HCT116 (cell line): ENCODE measurements at regions not wholly inside any gene's neighbourhood (a gene's known extent, or its start where the extent isn't known, plus 50 kb on each side); places are given as distances from the start of the nearest gene placed in this dataset.

Experiments
- ATAC-seq: fragments of 200-7000 bp; cut with Tn5 transposase; 2 replicates; pipeline ENCODE4 v1.9.1; 2020; ENCODE audit warnings: mild to moderate bottlenecking, moderate library complexity
- BruUV-seq: library from RNA; stranded (reverse); fragments of 400-500 nt; replicated peaks from 2 replicates; lab custom pipeline; 2021; lab: Mats Ljungman, UMichigan
- CTCF ChIA-PET: fragments of 300-600 bp; sonication (Branson Sonifier 250); formaldehyde crosslinking; loops from one replicate; lab custom pipeline; 2021; ENCODE audit warnings: antibody characterized with exemption; lab: Charles Lee
- POLR2A ChIA-PET: fragments of 300-600, 350-600 bp; sonication (Branson Sonifier 250); formaldehyde crosslinking; loops from one replicate; lab custom pipeline; 2021; ENCODE audit warnings: antibody characterized with exemption; lab: Charles Lee
- RAD21 ChIA-PET, 2 experiments: fragments of 300-600 bp; sonication (Branson Sonifier 250); formaldehyde crosslinking; loops; one replicate each; lab custom pipeline; 2023; ENCODE audit warnings: low total read pairs in 2 of 2; ENCODE audit not compliant: uncharacterized antibody in 2 of 2, unreplicated experiment in 2 of 2, low non-redundant PET in 1 of 2; lab: Charles Lee
- DNase-seq: peaks from one replicate; pipeline ENCODE4 v3.0.0-alpha.2; 2010; ENCODE audit warnings: low read depth, low spot score
- H2AFZ ChIP-seq: fragments of 200-600 bp; shearing (Covaris generic), sonication (generic); 2 replicates; pipeline ENCODE4 v1.6.1; 2017; ENCODE audit warnings: low read depth, mixed run types, mixed read lengths, antibody characterized with exemption, low read length; ENCODE audit not compliant: poor library complexity, severe bottlenecking
- H3K27ac ChIP-seq: 2 replicates; pipeline ENCODE4 v1.5.1; 2012; ENCODE audit warnings: low read depth, low read length
- H3K27me3 ChIP-seq: fragments of 200-600 bp; sonication (generic); 2 replicates; pipeline ENCODE4 v1.6.1; 2016; ENCODE audit warnings: mixed run types, low read length, mixed read lengths; ENCODE audit not compliant: insufficient read depth
- H3K36me3 ChIP-seq, 2 experiments: fragments of 200-500 bp in 1 of 2; fragments of 200-600 bp in 1 of 2; sonication (Bioruptor generic) in 1 of 2; sonication (generic) in 1 of 2; 2 replicates each; pipeline versions ENCODE4 v1.5.1 to v1.6.1; 2014 to 2016; ENCODE audit warnings: low read length in 2 of 2, inconsistent platforms in 1 of 2, mixed read lengths in 1 of 2, mixed run types in 1 of 2; ENCODE audit not compliant: insufficient read depth in 2 of 2, control insufficient read depth in 1 of 2
- H3K4me1 ChIP-seq, 2 experiments: fragments of 200-600 bp in 1 of 2; sonication (generic) in 1 of 2; 2 replicates each; pipeline versions ENCODE4 v1.5.1 to v1.6.1; 2012 to 2017; ENCODE audit warnings: low read length in 2 of 2, inconsistent platforms in 1 of 2, mild to moderate bottlenecking in 1 of 2, mixed read lengths in 1 of 2, mixed run types in 1 of 2, moderate library complexity in 1 of 2; ENCODE audit not compliant: insufficient read depth in 2 of 2, control insufficient read depth in 1 of 2
- H3K4me2 ChIP-seq: fragments of 200-600 bp; sonication (generic); 2 replicates; pipeline ENCODE4 v1.6.1; 2017; ENCODE audit warnings: mixed run types, low read length, mixed read lengths
- H3K4me3 ChIP-seq, 2 experiments: fragments of 200-600 bp in 1 of 2; sonication (generic) in 1 of 2; replicated peaks in 1 of 2; 2 replicates each; pipeline ENCODE4 v1.5.1; 2011 to 2016; ENCODE audit warnings: low read length in 2 of 2, control low read depth in 1 of 2, low read depth in 1 of 2, mild to moderate bottlenecking in 1 of 2, mixed read lengths in 1 of 2, mixed run types in 1 of 2
- H3K79me2 ChIP-seq: fragments of 200-600 bp; sonication (generic); 2 replicates; pipeline ENCODE4 v1.6.1; 2017; ENCODE audit warnings: mild to moderate bottlenecking, mixed run types, low read length, moderate library complexity, mixed read lengths; ENCODE audit not compliant: insufficient read depth
- H3K9ac ChIP-seq: fragments of 200-600 bp; sonication (generic); 2 replicates; pipeline ENCODE4 v1.6.1; 2016; ENCODE audit warnings: low read length, mixed read lengths
- H3K9me2 ChIP-seq: fragments of 200-600 bp; sonication (generic), shearing (Covaris generic); 2 replicates; pipeline ENCODE4 v1.6.1; 2017; ENCODE audit warnings: mixed run types, mild to moderate bottlenecking, moderate library complexity; ENCODE audit not compliant: insufficient read depth
- H3K9me3 ChIP-seq, 2 experiments: fragments of 200-500 bp in 1 of 2; fragments of 200-600 bp in 1 of 2; sonication (Bioruptor generic) in 1 of 2; sonication (generic) in 1 of 2; 2 replicates each; pipeline ENCODE4 v1.6.1; 2014 to 2017; ENCODE audit warnings: low read length in 2 of 2, mixed read lengths in 2 of 2, inconsistent platforms in 1 of 2, low read depth in 1 of 2, mild to moderate bottlenecking in 1 of 2, mixed run types in 1 of 2, moderate library complexity in 1 of 2; ENCODE audit not compliant: control insufficient read depth in 1 of 2, insufficient read depth in 1 of 2
- H4K20me1 ChIP-seq: fragments of 200-600 bp; sonication (generic), shearing (Covaris generic); 2 replicates; pipeline ENCODE4 v1.6.1; 2017; ENCODE audit warnings: mixed run types, mild to moderate bottlenecking, moderate library complexity; ENCODE audit not compliant: insufficient read depth
- CBX3 ChIP-seq: IDR thresholded peaks from 2 replicates; pipeline ENCODE4 v1.6.1; 2012; ENCODE audit warnings: low read depth
- CEBPB ChIP-seq: IDR thresholded peaks from 2 replicates; pipeline ENCODE4 v1.6.1; 2012; ENCODE audit warnings: low read depth
- EGR1 ChIP-seq: IDR thresholded peaks from 2 replicates; pipeline ENCODE4 v1.6.1; 2012; ENCODE audit warnings: low read depth
- EZH2 ChIP-seq: fragments of 200-600 bp; sonication (generic); IDR thresholded peaks from 2 replicates; pipeline ENCODE4 v1.6.1; 2017; ENCODE audit warnings: antibody characterized with exemption, mixed run types
- EZH2phosphoT487 ChIP-seq: fragments of 200-600 bp; IDR thresholded peaks from 2 replicates; pipeline ENCODE4 v1.6.1; 2018; ENCODE audit warnings: antibody characterized with exemption, borderline replicate concordance
- FOSL1 ChIP-seq: IDR thresholded peaks from 2 replicates; pipeline ENCODE4 v1.6.1; 2012; ENCODE audit warnings: low read depth
- JUND ChIP-seq: IDR thresholded peaks from 2 replicates; pipeline ENCODE4 v1.6.1; 2012
- POLR2AphosphoS5 ChIP-seq: IDR thresholded peaks from 2 replicates; pipeline ENCODE4 v1.6.1; 2011; ENCODE audit warnings: mild to moderate bottlenecking, low read depth, low read length, moderate library complexity
- RAD21 ChIP-seq: IDR thresholded peaks from 2 replicates; pipeline ENCODE4 v1.6.1; 2012; ENCODE audit warnings: low read depth, mild to moderate bottlenecking
- SIN3A ChIP-seq: IDR thresholded peaks from 2 replicates; pipeline ENCODE4 v1.6.1; 2012; ENCODE audit warnings: low read depth
- SP1 ChIP-seq: IDR thresholded peaks from 2 replicates; pipeline ENCODE4 v1.6.1; 2012; ENCODE audit warnings: low read depth
- SRF ChIP-seq: IDR thresholded peaks from 2 replicates; pipeline ENCODE4 v1.6.1; 2012; ENCODE audit warnings: low read depth
- TCF7L2 ChIP-seq: IDR thresholded peaks from 2 replicates; pipeline ENCODE4 v1.7.0; 2011; ENCODE audit warnings: borderline replicate concordance, inconsistent platforms; ENCODE audit not compliant: insufficient read depth, insufficient read length; ENCODE audit errors: extremely low read depth
- YY1 ChIP-seq: IDR thresholded peaks from 2 replicates; pipeline ENCODE4 v1.6.1; 2011; ENCODE audit warnings: low read length, low read depth, moderate library complexity, mild to moderate bottlenecking; ENCODE audit not compliant: insufficient replicate concordance; ENCODE audit errors: extremely low read depth
- ZFX ChIP-seq: fragments of 450-650 bp; IDR thresholded peaks from 2 replicates; pipeline ENCODE4 v1.6.1; 2017
- ZNF274 ChIP-seq: fragments of 200-500 bp; sonication (Bioruptor generic); IDR thresholded peaks from 2 replicates; pipeline ENCODE4 v1.6.1; 2014; ENCODE audit warnings: mild to moderate bottlenecking, low read depth, low read length, inconsistent platforms
- intact Hi-C: fragments of 100-400 bp; cut with micrococcal nuclease; formaldehyde crosslinking; loops from 2 replicates; pipeline ENCODE4 v1.10.0; 2022
- TF ChIP-seq, protein P1 (sequence below), 3 experiments: fragments of 200-600 bp in 1 of 3; sonication (generic) in 1 of 3; IDR thresholded peaks in 2 of 3; conservative IDR thresholded peaks in 1 of 3; 2 replicates each; pipeline ENCODE4 v1.5.1; 2012 to 2017; ENCODE audit warnings: low read depth in 2 of 3, low read length in 2 of 3, antibody characterized with exemption in 1 of 3, borderline replicate concordance in 1 of 3, control low read depth in 1 of 3, mild to moderate bottlenecking in 1 of 3, mixed read lengths in 1 of 3, mixed run types in 1 of 3, moderate library complexity in 1 of 3; ENCODE audit not compliant: insufficient read depth in 1 of 3
- TF ChIP-seq, protein P2 (sequence below): IDR thresholded peaks from 2 replicates; pipeline ENCODE4 v1.6.1; 2011; ENCODE audit warnings: mild to moderate bottlenecking, low read length, moderate library complexity; ENCODE audit not compliant: insufficient replicate concordance; ENCODE audit errors: extremely low read depth

DNA sequence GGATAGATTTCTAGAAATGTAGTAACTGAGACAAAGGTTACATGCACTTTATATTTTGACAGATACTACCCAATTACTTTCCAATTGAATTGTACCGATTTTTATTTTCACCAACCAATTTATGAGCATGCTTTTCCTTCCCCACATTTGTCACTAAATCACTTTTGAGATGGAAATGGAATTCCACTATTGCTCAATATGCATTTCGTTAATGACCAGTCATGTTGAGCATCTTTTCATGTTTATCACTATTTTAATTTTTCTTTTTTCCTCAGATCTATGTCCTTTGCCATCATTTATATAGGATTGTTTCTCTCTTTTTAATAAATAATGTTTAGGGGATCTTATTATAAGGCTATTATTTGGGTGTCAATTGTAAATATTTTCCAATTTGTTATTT lies 102.8 kb upstream of the SMIM36 start:
- Histone ChIP-seq H3K9me3 (no peaks in the 10 kb centered on the region), H3K27me3 (peaks cover 60% of the 10 kb centered on the region), H3K4me1 (no peaks in the 10 kb centered on the region), H3K9me2 (no peaks in the 10 kb centered on the region), H2AFZ (no peak overlapping the region), H3K4me2 (no peak overlapping the region), H3K79me2 (no peaks in the 10 kb centered on the region), H3K9ac (no peak overlapping the region), H3K4me3 (no peak overlapping the region), H3K36me3 (no peaks in the 10 kb centered on the region), H4K20me1 (no peaks in the 10 kb centered on the region), H3K27ac (no peak overlapping the region)
- DNase-seq: no peak
- BruUV-seq: no TSS peak
- ATAC-seq: no peak
- ChIA-PET POLR2A (no interaction called here), CTCF (interaction anchor here (2.2 kb wide), 1 partner anchor 12 kb away, joined by 8 read pairs; no protein-coding TSS in a partner anchor), RAD21 (no interaction called here)
- intact Hi-C loops: no loop called here
- TF ChIP-seq EGR1 (no peak), EZH2phosphoT487 (0 out of 2 replicates have a peak, but pooled peaks have one; percentile 87), ZNF274 (no peak)

DNA sequence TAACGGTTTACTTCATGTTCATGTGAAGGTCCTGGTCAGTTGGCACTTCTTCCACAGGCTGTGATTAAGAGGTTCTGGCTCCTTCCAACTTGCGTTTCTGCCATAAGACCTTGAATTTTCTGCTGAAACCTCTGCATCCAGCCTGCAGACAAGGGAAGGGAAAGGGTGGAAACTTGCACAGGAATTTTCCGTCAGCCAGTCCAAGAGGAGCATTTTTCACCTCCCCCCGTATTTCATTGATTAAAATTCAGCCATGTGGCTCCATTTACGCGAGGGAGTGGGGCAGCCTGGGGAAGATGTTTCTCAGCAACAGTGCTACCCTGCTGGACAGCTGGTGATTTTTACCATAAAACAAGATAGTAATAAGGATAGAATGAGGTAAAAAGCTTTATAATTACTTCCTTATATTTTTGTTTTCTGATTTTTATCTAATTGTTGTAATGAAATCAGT lies 101.5 kb upstream of the SMIM36 start:
- no TSS peak for BruUV-seq
- H2AFZ ChIP-seq: no peak overlapping the region
- POLR2A ChIA-PET: no interaction called here
- no peaks in the 10 kb centered on the region for H3K79me2 ChIP-seq
- RAD21 ChIA-PET: no interaction called here
- intact Hi-C loops: no loop called here
- H3K27ac ChIP-seq: no peak overlapping the region
- DNase-seq (no peak), ATAC-seq (no peak)
- CTCF ChIA-PET: interaction anchor here (1.1 kb wide), 1 partner anchor 11 kb away, joined by 4 read pairs; no protein-coding TSS in a partner anchor
- no peaks in the 10 kb centered on the region for H3K9me3 ChIP-seq
- H3K9ac ChIP-seq: no peak overlapping the region
- no peaks in the 10 kb centered on the region for H3K36me3 ChIP-seq
- no peaks in the 10 kb centered on the region for H4K20me1 ChIP-seq
- no peaks in the 10 kb centered on the region for H3K4me1 ChIP-seq
- H3K9me2 ChIP-seq: no peaks in the 10 kb centered on the region
- peaks cover 49% of the 10 kb centered on the region for H3K27me3 ChIP-seq
- no peak overlapping the region for H3K4me3 ChIP-seq
- no peak overlapping the region for H3K4me2 ChIP-seq
- no peak for TF ChIP-seq JUND
- TF ChIP-seq EZH2phosphoT487: no peak
- TF ChIP-seq EGR1: no peak
- TF ChIP-seq RAD21: no peak
- TF ChIP-seq SIN3A: no peak
- no peak for TF ChIP-seq SRF
- no peak for TF ChIP-seq EZH2
- no peak for TF ChIP-seq CEBPB
- TF ChIP-seq, protein P1, sequence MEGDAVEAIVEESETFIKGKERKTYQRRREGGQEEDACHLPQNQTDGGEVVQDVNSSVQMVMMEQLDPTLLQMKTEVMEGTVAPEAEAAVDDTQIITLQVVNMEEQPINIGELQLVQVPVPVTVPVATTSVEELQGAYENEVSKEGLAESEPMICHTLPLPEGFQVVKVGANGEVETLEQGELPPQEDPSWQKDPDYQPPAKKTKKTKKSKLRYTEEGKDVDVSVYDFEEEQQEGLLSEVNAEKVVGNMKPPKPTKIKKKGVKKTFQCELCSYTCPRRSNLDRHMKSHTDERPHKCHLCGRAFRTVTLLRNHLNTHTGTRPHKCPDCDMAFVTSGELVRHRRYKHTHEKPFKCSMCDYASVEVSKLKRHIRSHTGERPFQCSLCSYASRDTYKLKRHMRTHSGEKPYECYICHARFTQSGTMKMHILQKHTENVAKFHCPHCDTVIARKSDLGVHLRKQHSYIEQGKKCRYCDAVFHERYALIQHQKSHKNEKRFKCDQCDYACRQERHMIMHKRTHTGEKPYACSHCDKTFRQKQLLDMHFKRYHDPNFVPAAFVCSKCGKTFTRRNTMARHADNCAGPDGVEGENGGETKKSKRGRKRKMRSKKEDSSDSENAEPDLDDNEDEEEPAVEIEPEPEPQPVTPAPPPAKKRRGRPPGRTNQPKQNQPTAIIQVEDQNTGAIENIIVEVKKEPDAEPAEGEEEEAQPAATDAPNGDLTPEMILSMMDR (IDR thresholded peaks at IDR 0.05 in 2 of 3, conservative IDR thresholded peaks at IDR 0.05 in 1 of 3; ENCODE audit: borderline replicate concordance in 1 of 3, insufficient read depth in 1 of 3, low read depth in 2 of 3, low read length in 2 of 3): no peak
- TF ChIP-seq TCF7L2: no peak
- no peak for TF ChIP-seq ZFX
- no peak for TF ChIP-seq POLR2AphosphoS5
- TF ChIP-seq YY1: no peak
- TF ChIP-seq, protein P2, sequence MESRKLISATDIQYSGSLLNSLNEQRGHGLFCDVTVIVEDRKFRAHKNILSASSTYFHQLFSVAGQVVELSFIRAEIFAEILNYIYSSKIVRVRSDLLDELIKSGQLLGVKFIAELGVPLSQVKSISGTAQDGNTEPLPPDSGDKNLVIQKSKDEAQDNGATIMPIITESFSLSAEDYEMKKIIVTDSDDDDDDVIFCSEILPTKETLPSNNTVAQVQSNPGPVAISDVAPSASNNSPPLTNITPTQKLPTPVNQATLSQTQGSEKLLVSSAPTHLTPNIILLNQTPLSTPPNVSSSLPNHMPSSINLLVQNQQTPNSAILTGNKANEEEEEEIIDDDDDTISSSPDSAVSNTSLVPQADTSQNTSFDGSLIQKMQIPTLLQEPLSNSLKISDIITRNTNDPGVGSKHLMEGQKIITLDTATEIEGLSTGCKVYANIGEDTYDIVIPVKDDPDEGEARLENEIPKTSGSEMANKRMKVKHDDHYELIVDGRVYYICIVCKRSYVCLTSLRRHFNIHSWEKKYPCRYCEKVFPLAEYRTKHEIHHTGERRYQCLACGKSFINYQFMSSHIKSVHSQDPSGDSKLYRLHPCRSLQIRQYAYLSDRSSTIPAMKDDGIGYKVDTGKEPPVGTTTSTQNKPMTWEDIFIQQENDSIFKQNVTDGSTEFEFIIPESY: no peak
- TF ChIP-seq CBX3: no peak
- TF ChIP-seq SP1: no peak
- no peak for TF ChIP-seq FOSL1
